Fibroblast of lung (primary cell): ENCODE measurements at regions not wholly inside any gene's neighbourhood (a gene's known extent, or its start where the extent isn't known, plus 50 kb on each side); places are given as distances from the start of the nearest gene placed in this dataset.

ENCODE experiments used
- EZH2 ChIP-seq: IDR thresholded peaks from 2 replicates; pipeline ENCODE4 v1.5.1; 2012; ENCODE audit warnings: low read length, control low read depth, mild to moderate bottlenecking; ENCODE audit errors: missing control alignments
- TF ChIP-seq, protein P1 (sequence below), 2 donors: IDR thresholded peaks in 1 of 2; conservative IDR thresholded peaks in 1 of 2; 1 replicate in 1 of 2; 2 replicates in 1 of 2; pipeline ENCODE4 v1.5.1; 2011 to 2012; ENCODE audit warnings: low read length in 2 of 2, control low read depth in 1 of 2, inconsistent platforms in 1 of 2, low read depth in 1 of 2, mild to moderate bottlenecking in 1 of 2

DNA sequence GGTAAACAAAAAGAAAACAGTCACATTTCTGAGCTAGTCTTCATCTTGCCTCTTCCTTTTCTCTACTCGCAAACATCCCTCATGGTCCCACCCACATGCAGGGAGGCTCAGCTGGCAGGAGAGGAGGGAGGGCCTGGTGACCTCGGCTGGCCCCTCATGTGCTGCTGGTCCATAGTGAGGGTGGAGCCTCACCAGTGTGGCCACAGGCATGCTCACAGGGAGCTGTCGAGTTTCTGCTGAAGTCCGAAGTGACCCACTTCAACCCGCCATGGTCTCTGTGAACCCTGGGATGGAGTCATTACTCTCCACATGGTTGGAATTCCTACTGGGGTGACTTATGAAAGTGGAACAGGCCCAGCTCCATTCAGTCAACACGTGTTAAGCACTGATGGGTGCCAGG, 253.4 kb downstream of the RHOU start:
- TF ChIP-seq, protein P1, sequence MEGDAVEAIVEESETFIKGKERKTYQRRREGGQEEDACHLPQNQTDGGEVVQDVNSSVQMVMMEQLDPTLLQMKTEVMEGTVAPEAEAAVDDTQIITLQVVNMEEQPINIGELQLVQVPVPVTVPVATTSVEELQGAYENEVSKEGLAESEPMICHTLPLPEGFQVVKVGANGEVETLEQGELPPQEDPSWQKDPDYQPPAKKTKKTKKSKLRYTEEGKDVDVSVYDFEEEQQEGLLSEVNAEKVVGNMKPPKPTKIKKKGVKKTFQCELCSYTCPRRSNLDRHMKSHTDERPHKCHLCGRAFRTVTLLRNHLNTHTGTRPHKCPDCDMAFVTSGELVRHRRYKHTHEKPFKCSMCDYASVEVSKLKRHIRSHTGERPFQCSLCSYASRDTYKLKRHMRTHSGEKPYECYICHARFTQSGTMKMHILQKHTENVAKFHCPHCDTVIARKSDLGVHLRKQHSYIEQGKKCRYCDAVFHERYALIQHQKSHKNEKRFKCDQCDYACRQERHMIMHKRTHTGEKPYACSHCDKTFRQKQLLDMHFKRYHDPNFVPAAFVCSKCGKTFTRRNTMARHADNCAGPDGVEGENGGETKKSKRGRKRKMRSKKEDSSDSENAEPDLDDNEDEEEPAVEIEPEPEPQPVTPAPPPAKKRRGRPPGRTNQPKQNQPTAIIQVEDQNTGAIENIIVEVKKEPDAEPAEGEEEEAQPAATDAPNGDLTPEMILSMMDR (conservative IDR thresholded peaks at IDR 0.05 in 1 of 2, IDR thresholded peaks at IDR 0.05 in 1 of 2; ENCODE audit: low read depth in 1 of 2, low read length in 2 of 2) = no peak
- no peak for TF ChIP-seq EZH2
